H1 (cell line): ENCODE measurements at regions not wholly inside any gene's neighbourhood (a gene's known extent, or its start where the extent isn't known, plus 50 kb on each side); places are given as distances from the start of the nearest gene placed in this dataset.

ENCODE experiments used
- CHD2 ChIP-seq: IDR thresholded peaks from 2 replicates; pipeline ENCODE4 v1.6.1; 2012; ENCODE audit warnings: low read length, improper control_type of control experiment
- CTBP2 ChIP-seq: IDR thresholded peaks from 2 replicates; pipeline ENCODE4 v1.7.0; 2011; ENCODE audit warnings: borderline replicate concordance, mild to moderate bottlenecking, moderate library complexity, mixed read lengths, low read length; ENCODE audit not compliant: insufficient read depth, insufficient read length
- EP300 ChIP-seq, 2 experiments: IDR thresholded peaks; 1 replicate in 1 of 2; 2 replicates in 1 of 2; pipeline ENCODE4 v1.6.1; 2011 to 2012; ENCODE audit warnings: low read depth in 2 of 2, low read length in 2 of 2, mild to moderate bottlenecking in 2 of 2, borderline replicate concordance in 1 of 2, inconsistent platforms in 1 of 2, moderate library complexity in 1 of 2
- KDM1A ChIP-seq: fragments of 200-600, 300-600 bp; sonication (generic); IDR thresholded peaks from 2 replicates; pipeline ENCODE4 v1.7.1; 2016; ENCODE audit warnings: mild to moderate bottlenecking, low read length, borderline replicate concordance
- MAX ChIP-seq: IDR thresholded peaks from 2 replicates; pipeline ENCODE4 v1.6.1; 2012; ENCODE audit warnings: inconsistent platforms
- RBBP5 ChIP-seq: IDR thresholded peaks from 2 replicates; pipeline ENCODE4 v1.7.1; 2012; ENCODE audit warnings: low read depth, mild to moderate bottlenecking, inconsistent platforms, low read length, moderate library complexity, borderline replicate concordance
- RFX5 ChIP-seq: IDR thresholded peaks from 2 replicates; pipeline ENCODE4 v1.6.1; 2011; ENCODE audit warnings: low read depth, low read length, improper control_type of control experiment, borderline replicate concordance
- SIRT6 ChIP-seq: IDR thresholded peaks from one replicate; pipeline ENCODE4 v1.7.1; 2012; ENCODE audit warnings: low read length, inconsistent platforms

GRCh38 chr5:105197531-105197930 lies 1634.9 kb upstream of the NUDT12 start (continued):
- TF ChIP-seq EP300 (IDR thresholded peaks at IDR 0.05; ENCODE audit: borderline replicate concordance in 1 of 2, low read depth in 2 of 2, low read length in 2 of 2): no peak
- no peak for TF ChIP-seq SIRT6
- no peak for TF ChIP-seq RFX5
- no peak for TF ChIP-seq RBBP5
- TF ChIP-seq MAX: no peak
- no peak for TF ChIP-seq CTBP2
- TF ChIP-seq CHD2: no peak
- TF ChIP-seq KDM1A: no peak
